BLaER1 treated with 17β-estradiol and CSF1 and Interleukin-3, amounts not matched to agents 10 nM and 100 nM (cell line): ENCODE measurements at regions not wholly inside any gene's neighbourhood (a gene's known extent, or its start where the extent isn't known, plus 50 kb on each side); places are given as distances from the start of the nearest gene placed in this dataset.
A peak's percentile ranks its signal among the peaks of the same experiment; 100 is the strongest.

Experiments used
- H3K27ac ChIP-seq, 11 experiments: shearing (Covaris generic); formaldehyde crosslinking; 2 replicates each; pipeline ENCODE4 v1.8.1; 2022
- H3K27me3 ChIP-seq, 11 experiments: shearing (Covaris generic); formaldehyde crosslinking; 2 replicates each; pipeline ENCODE4 v1.8.1; 2022
- H3K36me3 ChIP-seq, 11 experiments: shearing (Covaris generic); formaldehyde crosslinking; 2 replicates each; pipeline ENCODE4 v1.8.1; 2022
- H3K4me1 ChIP-seq, 10 experiments: shearing (Covaris generic); formaldehyde crosslinking; 2 replicates each; pipeline ENCODE4 v1.8.1; 2022
- H3K4me2 ChIP-seq, 11 experiments: shearing (Covaris generic); formaldehyde crosslinking; 2 replicates each; pipeline ENCODE4 v1.8.1; 2022
- H3K4me3 ChIP-seq, 10 experiments: shearing (Covaris generic); formaldehyde crosslinking; 2 replicates each; pipeline ENCODE4 v1.8.1; 2022
- H3K9ac ChIP-seq, 11 experiments: shearing (Covaris generic); formaldehyde crosslinking; 2 replicates each; pipeline ENCODE4 v1.8.1; 2022
- H3K9me3 ChIP-seq, 11 experiments: shearing (Covaris generic); formaldehyde crosslinking; replicated peaks in 1 of 11; 2 replicates each; pipeline ENCODE4 v1.8.1; 2022
- H4K20me1 ChIP-seq, 11 experiments: shearing (Covaris generic); formaldehyde crosslinking; 2 replicates each; pipeline ENCODE4 v1.8.1; 2022
- Cebpa-rat ChIP-seq, 11 experiments: shearing (Covaris generic); IDR thresholded peaks; 2 replicates each; pipeline ENCODE4 v1.8.1; 2022

DNA sequence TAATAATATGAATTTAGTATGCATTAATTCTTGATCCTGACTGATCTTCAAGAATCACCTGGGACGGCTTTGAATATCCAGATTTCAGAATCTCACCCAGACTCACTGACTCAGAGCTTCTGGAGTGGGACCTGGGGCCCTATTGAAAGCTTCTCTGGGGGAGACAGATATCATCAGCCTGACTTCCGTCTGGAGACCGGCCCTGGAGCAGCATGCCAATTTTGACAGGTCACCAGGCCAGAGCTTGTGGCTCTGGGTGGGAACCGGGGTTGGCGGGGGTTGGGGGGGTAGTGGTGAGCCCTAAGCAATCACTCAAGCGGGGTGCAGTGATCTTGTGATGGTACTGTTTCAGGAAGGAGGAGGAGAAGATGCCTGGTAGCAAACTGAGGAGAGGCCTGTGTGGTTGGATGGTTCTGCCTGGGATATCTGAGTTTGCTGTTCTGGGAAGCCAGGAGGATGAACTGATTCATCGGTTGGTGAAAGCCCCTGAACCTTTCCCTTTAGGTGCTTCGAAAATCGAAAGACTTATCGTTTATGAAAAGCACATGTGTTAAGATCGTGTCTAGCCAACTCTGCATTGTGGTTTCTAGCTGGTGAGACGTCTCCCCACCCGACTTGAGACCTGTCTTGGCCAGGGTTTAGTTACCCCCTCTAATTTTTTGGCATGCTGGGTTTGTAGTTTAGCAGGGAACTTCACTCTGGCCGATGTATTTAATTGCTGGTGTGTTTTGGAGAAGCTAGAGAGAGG is 263.9 kb upstream of the C2CD4B start:
- H3K9me3 ChIP-seq, result no peaks in the 10 kb centered on the region
- peaks cover 0 to 12% (median 6%) of the 10 kb centered on the region in 10 experiments; a peak in 8 of 20 replicates for H3K4me1 ChIP-seq
- H3K9ac ChIP-seq, result no peak overlapping the region
- no peaks in the 10 kb centered on the region for H3K36me3 ChIP-seq
- no peak overlapping the region for H3K27ac ChIP-seq
- no peak overlapping the region for H3K4me3 ChIP-seq
- no peak for TF ChIP-seq Cebpa-rat (IDR thresholded peaks at IDR 0.05)
- H3K4me2 ChIP-seq, result no peak overlapping the region
- no peaks in the 10 kb centered on the region for H4K20me1 ChIP-seq
- no peaks in the 10 kb centered on the region for H3K27me3 ChIP-seq

GRCh38 chr15:62430056-62430455 is 265.0 kb upstream of the C2CD4B start:
- Histone ChIP-seq H3K9me3 (no peaks in the 10 kb centered on the region), H3K27me3 (no peaks in the 10 kb centered on the region), H3K27ac (no peak overlapping the region), H3K9ac (no peak overlapping the region), H3K36me3 (no peaks in the 10 kb centered on the region), H3K4me1 (peaks cover 0 to 12% (median 6%) of the 10 kb centered on the region in 10 experiments; a peak in 8 of 20 replicates), H4K20me1 (no peaks in the 10 kb centered on the region), H3K4me2 (no peak overlapping the region), H3K4me3 (no peak overlapping the region)
- TF ChIP-seq Cebpa-rat (IDR thresholded peaks at IDR 0.05), result no peak

GRCh38 chr15:62430552-62430951 is 265.5 kb upstream of the C2CD4B start:
- Histone ChIP-seq H3K4me2 (no peak overlapping the region), H3K9ac (no peak overlapping the region), H3K4me3 (no peak overlapping the region), H3K27me3 (no peaks in the 10 kb centered on the region), H3K9me3 (no peaks in the 10 kb centered on the region), H3K27ac (no peak overlapping the region), H3K4me1 (peaks cover 0 to 12% (median 6%) of the 10 kb centered on the region in 10 experiments; a peak in 8 of 20 replicates), H3K36me3 (no peaks in the 10 kb centered on the region), H4K20me1 (no peaks in the 10 kb centered on the region)
- TF ChIP-seq Cebpa-rat (IDR thresholded peaks at IDR 0.05), result no peak

GRCh38 chr15:62431008-62431797 is 266.1 kb upstream of the C2CD4B start:
- Histone ChIP-seq H3K36me3 (no peaks in the 10 kb centered on the region), H3K4me2 (no peak overlapping the region), H3K4me1 (peaks cover 0 to 12% (median 6%) of the 10 kb centered on the region in 10 experiments; a peak in 8 of 20 replicates), H3K9ac (no peak overlapping the region), H4K20me1 (no peaks in the 10 kb centered on the region), H3K4me3 (no peak overlapping the region), H3K27ac (no peak overlapping the region), H3K27me3 (no peaks in the 10 kb centered on the region), H3K9me3 (no peaks in the 10 kb centered on the region)
- TF ChIP-seq Cebpa-rat (IDR thresholded peaks at IDR 0.05), result no peak

DNA sequence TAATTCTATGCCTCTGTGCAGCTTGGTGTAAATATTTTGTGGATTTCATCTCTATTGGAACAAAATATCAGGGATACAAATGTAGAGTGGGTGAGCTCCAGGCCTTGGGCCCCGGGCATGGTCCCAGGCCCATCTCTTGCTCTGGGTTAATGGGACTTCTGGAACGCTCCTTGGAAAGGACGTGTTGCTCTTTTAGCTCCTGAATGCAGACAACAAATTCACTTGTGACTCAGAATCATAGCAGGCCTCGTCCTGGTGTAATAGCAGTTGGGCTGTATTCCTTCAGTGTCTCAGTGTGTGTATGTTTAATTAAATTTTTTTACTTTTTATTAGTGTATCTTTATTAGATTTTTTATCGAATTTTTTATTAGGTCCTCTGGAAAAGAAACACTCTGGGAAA is 266.7 kb upstream of the C2CD4B start:
- Histone ChIP-seq H3K9me3 (no peaks in the 10 kb centered on the region), H3K27me3 (no peaks in the 10 kb centered on the region), H4K20me1 (no peaks in the 10 kb centered on the region), H3K36me3 (no peaks in the 10 kb centered on the region), H3K27ac (no peak overlapping the region), H3K9ac (no peak overlapping the region), H3K4me3 (no peak overlapping the region), H3K4me1 (peaks cover 0 to 12% (median 6%) of the 10 kb centered on the region in 10 experiments; a peak in 8 of 20 replicates), H3K4me2 (no peak overlapping the region)
- TF ChIP-seq Cebpa-rat (IDR thresholded peaks at IDR 0.05), result no peak

GRCh38 chr15:62432702-62433398 is 267.8 kb upstream of the C2CD4B start:
- Histone ChIP-seq H3K36me3 (no peaks in the 10 kb centered on the region), H3K4me1 (peaks cover 0 to 12% (median 6%) of the 10 kb centered on the region in 10 experiments; a peak in 8 of 20 replicates), H3K4me2 (peak overlapping the region in 6 of 11 experiments; percentile 0 to 22 (median 16); a peak in 7 of 22 replicates), H3K27me3 (no peaks in the 10 kb centered on the region), H3K4me3 (no peak overlapping the region), H3K27ac (no peak overlapping the region), H4K20me1 (no peaks in the 10 kb centered on the region), H3K9me3 (no peaks in the 10 kb centered on the region), H3K9ac (no peak overlapping the region)
- TF ChIP-seq Cebpa-rat (IDR thresholded peaks at IDR 0.05), result no peak

- Histone ChIP-seq H3K4me1 (peaks cover 0 to 12% (median 6%) of the 10 kb centered on the region in 10 experiments; a peak in 8 of 20 replicates), H3K27ac (no peak overlapping the region), H3K9ac (no peak overlapping the region), H3K27me3 (no peaks in the 10 kb centered on the region), H3K36me3 (no peaks in the 10 kb centered on the region), H3K9me3 (no peaks in the 10 kb centered on the region), H3K4me3 (no peak overlapping the region), H4K20me1 (no peaks in the 10 kb centered on the region), H3K4me2 (no peak overlapping the region)
- no peak for TF ChIP-seq Cebpa-rat (IDR thresholded peaks at IDR 0.05)
These were observed 271.1 kb upstream of the C2CD4B start for GRCh38 chr15:62436235-62436634.

GRCh38 chr15:62437753-62438152 is 272.7 kb upstream of the C2CD4B start:
- Histone ChIP-seq H3K9ac (no peak overlapping the region), H3K27ac (no peak overlapping the region), H3K9me3 (no peaks in the 10 kb centered on the region), H4K20me1 (no peaks in the 10 kb centered on the region), H3K4me3 (no peak overlapping the region), H3K36me3 (no peaks in the 10 kb centered on the region), H3K27me3 (no peaks in the 10 kb centered on the region), H3K4me1 (peaks cover 0 to 6% (median 5%) of the 10 kb centered on the region in 10 experiments; a peak in 8 of 20 replicates), H3K4me2 (no peak overlapping the region)
- no peak for TF ChIP-seq Cebpa-rat (IDR thresholded peaks at IDR 0.05)

DNA sequence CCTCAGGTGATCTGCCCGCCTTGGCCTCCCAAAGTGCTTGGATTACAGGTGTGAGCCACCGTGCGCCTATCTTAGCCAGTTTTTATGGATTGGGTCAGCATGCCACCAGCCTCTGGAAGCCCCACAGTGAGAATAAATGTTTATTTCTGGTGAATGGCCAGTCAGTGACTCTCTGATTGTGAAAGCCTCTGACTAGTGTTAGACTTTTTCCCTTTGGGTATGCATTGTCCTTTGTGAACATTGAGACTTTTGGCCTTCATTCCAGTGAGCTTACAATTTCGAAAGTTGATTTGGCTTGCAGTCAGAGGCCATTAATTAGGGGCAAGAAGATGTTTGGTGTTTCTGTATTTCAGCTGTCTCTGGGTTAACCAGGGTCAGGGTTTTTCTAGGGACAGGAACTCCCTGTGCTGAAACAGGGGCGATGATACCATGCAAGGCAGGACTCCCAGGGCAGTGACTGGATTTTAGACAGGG is 274.5 kb upstream of the C2CD4B start:
- no peak overlapping the region for H3K27ac ChIP-seq
- H3K4me2 ChIP-seq, result no peak overlapping the region
- H3K9ac ChIP-seq, result no peak overlapping the region
- no peaks in the 10 kb centered on the region for H3K27me3 ChIP-seq
- no peaks in the 10 kb centered on the region for H3K36me3 ChIP-seq
- H3K9me3 ChIP-seq, result no peaks in the 10 kb centered on the region
- H4K20me1 ChIP-seq, result no peaks in the 10 kb centered on the region
- no peak overlapping the region for H3K4me3 ChIP-seq
- TF ChIP-seq Cebpa-rat (IDR thresholded peaks at IDR 0.05), result no peak
- H3K4me1 ChIP-seq, result no peaks in the 10 kb centered on the region
